Stimulated activated CD4-positive, alpha-beta T cell treated with anti-CD3 and anti-CD28 coated beads, Interleukin-2, amount 100 ng/mL, for 48 hours (primary cell): ENCODE measurements at regions not wholly inside any gene's neighbourhood (a gene's known extent, or its start where the extent isn't known, plus 50 kb on each side); places are given as distances from the start of the nearest gene placed in this dataset.

Source experiments
- DNase-seq, 2 donors: peaks; one replicate each; pipeline ENCODE4 v3.0.0-alpha.2; 2020

- no peak for DNase-seq
Observed at GRCh38 chr5:50964746-50965653, 298.6 kb downstream of the PARP8 start.

GRCh38 chr5:50965654-50966375 lies 299.4 kb downstream of the PARP8 start:
- no peak for DNase-seq

GRCh38 chr5:50967009-50967562 lies 300.6 kb downstream of the PARP8 start:
- DNase-seq = no peak

GRCh38 chr5:50967563-50968355 lies 301.3 kb downstream of the PARP8 start:
- DNase-seq = no peak

GRCh38 chr5:50968356-50969149 lies 302.1 kb downstream of the PARP8 start:
- no peak for DNase-seq

- no peak for DNase-seq
Observed at GRCh38 chr5:50969151-50970031, 303.0 kb downstream of the PARP8 start.

GRCh38 chr5:50975840-50976239 lies 309.4 kb downstream of the PARP8 start:
- no peak for DNase-seq

GRCh38 chr5:50978924-50979323 lies 312.5 kb downstream of the PARP8 start:
- no peak for DNase-seq

- no peak for DNase-seq
Observed at GRCh38 chr5:50984640-50985039, 318.2 kb downstream of the PARP8 start.

GRCh38 chr5:50990296-50990924 lies 324.0 kb downstream of the PARP8 start:
- DNase-seq = no peak

GRCh38 chr5:50995285-50995942 lies 329.0 kb downstream of the PARP8 start:
- no peak for DNase-seq

- DNase-seq = no peak
Observed at GRCh38 chr5:51001227-51001923, 334.9 kb downstream of the PARP8 start.

- no peak for DNase-seq
Observed at GRCh38 chr5:51002368-51002767, 335.9 kb downstream of the PARP8 start.

- no peak for DNase-seq
Observed at GRCh38 chr5:51013036-51013435, 346.6 kb downstream of the PARP8 start.

- DNase-seq = no peak
Observed at GRCh38 chr5:51018423-51018822, 352.0 kb downstream of the PARP8 start.

- DNase-seq = no peak
Observed at GRCh38 chr5:51024263-51024662, 357.8 kb downstream of the PARP8 start.

GRCh38 chr5:51027271-51027670 lies 356.0 kb upstream of the ISL1 start:
- DNase-seq = no peak

GRCh38 chr5:51028394-51028793 lies 354.9 kb upstream of the ISL1 start:
- DNase-seq = no peak

GRCh38 chr5:51033215-51033614 lies 350.0 kb upstream of the ISL1 start:
- DNase-seq = no peak
